ENCODE measurements at regions not wholly inside any gene's neighbourhood (a gene's known extent, or its start where the extent isn't known, plus 50 kb on each side); places are given as distances from the start of the nearest gene placed in this dataset.

GRCh38 chrX:794311-794710 lies 163.7 kb downstream of the SHOX start:
- H3K27me3 ChIP-seq (ENCODE audit: control insufficient read depth, insufficient read depth, low read length): no peaks in the 10 kb centered on the region
- DNase-seq (ENCODE audit: low read depth): no peak
- H3K4me3 ChIP-seq (ENCODE audit: low read depth, low read length): no peak overlapping the region
- no peaks in the 10 kb centered on the region for H3K36me3 ChIP-seq (ENCODE audit: control insufficient read depth, insufficient read depth, low read length)
- TF ChIP-seq CTCF (IDR thresholded peaks at IDR 0.05; ENCODE audit: insufficient read depth, low read length, poor library complexity, severe bottlenecking): no peak

GRCh38 chrX:793216-793770 lies 162.7 kb downstream of the SHOX start:
- Histone ChIP-seq H3K4me3 (ENCODE audit: low read depth, low read length) (no peak overlapping the region), H3K27me3 (ENCODE audit: control insufficient read depth, insufficient read depth, low read length) (no peaks in the 10 kb centered on the region), H3K36me3 (ENCODE audit: control insufficient read depth, insufficient read depth, low read length) (no peaks in the 10 kb centered on the region)
- no peak for TF ChIP-seq CTCF (IDR thresholded peaks at IDR 0.05; ENCODE audit: insufficient read depth, low read length, poor library complexity, severe bottlenecking)
- DNase-seq (ENCODE audit: low read depth): no peak

- Histone ChIP-seq H3K27me3 (ENCODE audit: control insufficient read depth, insufficient read depth, low read length) (no peaks in the 10 kb centered on the region), H3K4me3 (ENCODE audit: low read depth, low read length) (no peak overlapping the region), H3K36me3 (ENCODE audit: control insufficient read depth, insufficient read depth, low read length) (no peaks in the 10 kb centered on the region)
- no peak for TF ChIP-seq CTCF (IDR thresholded peaks at IDR 0.05; ENCODE audit: insufficient read depth, low read length, poor library complexity, severe bottlenecking)
- DNase-seq (ENCODE audit: low read depth): no peak
Observed at GRCh38 chrX:791479-792034, 161.0 kb downstream of the SHOX start.

- no peak for TF ChIP-seq CTCF (IDR thresholded peaks at IDR 0.05; ENCODE audit: insufficient read depth, low read length, poor library complexity, severe bottlenecking)
- no peaks in the 10 kb centered on the region for H3K36me3 ChIP-seq (ENCODE audit: control insufficient read depth, insufficient read depth, low read length)
- no peaks in the 10 kb centered on the region for H3K27me3 ChIP-seq (ENCODE audit: control insufficient read depth, insufficient read depth, low read length)
- no peak for DNase-seq (ENCODE audit: low read depth)
- no peak overlapping the region for H3K4me3 ChIP-seq (ENCODE audit: low read depth, low read length)
Observed at GRCh38 chrX:790783-791360, 160.3 kb downstream of the SHOX start.

- Histone ChIP-seq H3K36me3 (ENCODE audit: control insufficient read depth, insufficient read depth, low read length) (no peaks in the 10 kb centered on the region), H3K27me3 (ENCODE audit: control insufficient read depth, insufficient read depth, low read length) (no peaks in the 10 kb centered on the region), H3K4me3 (ENCODE audit: low read depth, low read length) (no peak overlapping the region)
- DNase-seq (ENCODE audit: low read depth): no peak
- TF ChIP-seq CTCF (IDR thresholded peaks at IDR 0.05; ENCODE audit: insufficient read depth, low read length, poor library complexity, severe bottlenecking): no peak
Observed at GRCh38 chrX:790041-790506, 159.5 kb downstream of the SHOX start.

GRCh38 chrX:789096-789495 lies 158.5 kb downstream of the SHOX start:
- no peak for DNase-seq (ENCODE audit: low read depth)
- Histone ChIP-seq H3K4me3 (ENCODE audit: low read depth, low read length) (no peak overlapping the region), H3K27me3 (ENCODE audit: control insufficient read depth, insufficient read depth, low read length) (no peaks in the 10 kb centered on the region), H3K36me3 (ENCODE audit: control insufficient read depth, insufficient read depth, low read length) (no peaks in the 10 kb centered on the region)
- TF ChIP-seq CTCF (IDR thresholded peaks at IDR 0.05; ENCODE audit: insufficient read depth, low read length, poor library complexity, severe bottlenecking): no peak
